Fibroblast of lung (primary cell): ENCODE measurements at regions not wholly inside any gene's neighbourhood (a gene's known extent, or its start where the extent isn't known, plus 50 kb on each side); places are given as distances from the start of the nearest gene placed in this dataset.

Experiments
- DNase-seq, 2 donors: peaks; one replicate each; pipeline versions ENCODE4 v3.0.0 to v3.0.0-alpha.2; 2010; ENCODE audit warnings: low read depth in 2 of 2
- H2AFZ ChIP-seq: 2 replicates; pipeline ENCODE4 v1.5.1; 2012; ENCODE audit warnings: low read length, control low read depth, inconsistent platforms
- H3K27ac ChIP-seq: 2 replicates; pipeline ENCODE4 v1.5.1; 2011; ENCODE audit warnings: low read length, control low read depth; ENCODE audit not compliant: insufficient read depth
- H3K27me3 ChIP-seq: 2 replicates; pipeline ENCODE4 v1.5.1; 2011; ENCODE audit warnings: mild to moderate bottlenecking, low read length; ENCODE audit not compliant: control insufficient read depth, insufficient read depth
- H3K36me3 ChIP-seq: 2 replicates; pipeline ENCODE4 v1.5.1; 2011; ENCODE audit warnings: low read length; ENCODE audit not compliant: control insufficient read depth, insufficient read depth
- H3K4me1 ChIP-seq: 2 replicates; pipeline ENCODE4 v1.5.1; 2011; ENCODE audit warnings: low read length; ENCODE audit not compliant: control insufficient read depth, insufficient read depth; ENCODE audit errors: extremely low read depth
- H3K4me2 ChIP-seq: 2 replicates; pipeline ENCODE4 v1.5.1; 2011; ENCODE audit warnings: low read length, control low read depth; ENCODE audit not compliant: insufficient read depth; ENCODE audit errors: extremely low read depth
- H3K4me3 ChIP-seq, 4 experiments: fragments of 200-600 bp in 1 of 4; sonication (generic) in 1 of 4; replicated peaks in 1 of 4; 2 replicates each; pipeline ENCODE4 v1.5.1; 2011 to 2016; ENCODE audit warnings: low read length in 4 of 4, low read depth in 3 of 4, mild to moderate bottlenecking in 3 of 4, control low read depth in 2 of 4, inconsistent platforms in 1 of 4, mixed read lengths in 1 of 4; ENCODE audit not compliant: insufficient read depth in 1 of 4; ENCODE audit errors: control extremely low read depth in 1 of 4
- H3K79me2 ChIP-seq: 2 replicates; pipeline ENCODE4 v1.5.1; 2012; ENCODE audit warnings: mild to moderate bottlenecking, low read length, inconsistent platforms; ENCODE audit not compliant: control insufficient read depth, insufficient read depth
- H3K9ac ChIP-seq: 2 replicates; pipeline ENCODE4 v1.5.1; 2011; ENCODE audit warnings: mild to moderate bottlenecking, low read length, control low read depth; ENCODE audit not compliant: insufficient read depth
- H3K9me3 ChIP-seq: 2 replicates; pipeline ENCODE4 v1.5.1; 2012; ENCODE audit warnings: low read depth, low read length; ENCODE audit not compliant: control insufficient read depth, insufficient read depth
- H4K20me1 ChIP-seq: 2 replicates; pipeline ENCODE4 v1.5.1; 2011; ENCODE audit warnings: low read length; ENCODE audit not compliant: control insufficient read depth, insufficient read depth; ENCODE audit errors: extremely low read depth
- CTCF ChIP-seq, 2 donors: IDR thresholded peaks in 1 of 2; conservative IDR thresholded peaks in 1 of 2; 1 replicate in 1 of 2; 2 replicates in 1 of 2; pipeline ENCODE4 v1.5.1; 2011 to 2012; ENCODE audit warnings: low read length in 2 of 2, control low read depth in 1 of 2, inconsistent platforms in 1 of 2, low read depth in 1 of 2, mild to moderate bottlenecking in 1 of 2
- EZH2 ChIP-seq: IDR thresholded peaks from 2 replicates; pipeline ENCODE4 v1.5.1; 2012; ENCODE audit warnings: low read length, control low read depth, mild to moderate bottlenecking; ENCODE audit errors: missing control alignments

- no peaks in the 10 kb centered on the region for H3K36me3 ChIP-seq
- no peaks in the 10 kb centered on the region for H4K20me1 ChIP-seq
- no peak for TF ChIP-seq CTCF (conservative IDR thresholded peaks at IDR 0.05 in 1 of 2, IDR thresholded peaks at IDR 0.05 in 1 of 2; ENCODE audit: low read depth in 1 of 2, low read length in 2 of 2)
- no peak for TF ChIP-seq EZH2
- H3K4me1 ChIP-seq: peaks cover 3% of the 10 kb centered on the region
- no peaks in the 10 kb centered on the region for H3K79me2 ChIP-seq
- DNase-seq: peak; percentile 75 to 87
- no peak overlapping the region for H3K4me2 ChIP-seq
- no peak overlapping the region for H3K4me3 ChIP-seq
- H3K9me3 ChIP-seq: no peaks in the 10 kb centered on the region
- H3K27ac ChIP-seq: no peak overlapping the region
- no peak overlapping the region for H3K9ac ChIP-seq
- H3K27me3 ChIP-seq: no peaks in the 10 kb centered on the region
- no peak overlapping the region for H2AFZ ChIP-seq
Measured at GRCh38 chr3:70824078-70824477, 511.6 kb upstream of the MDFIC2 start.

GRCh38 chr3:70823622-70824021 is 511.2 kb upstream of the MDFIC2 start:
- Histone ChIP-seq H3K27ac (no peak overlapping the region), H3K79me2 (no peaks in the 10 kb centered on the region), H4K20me1 (no peaks in the 10 kb centered on the region), H3K4me2 (no peak overlapping the region), H3K9me3 (no peaks in the 10 kb centered on the region), H3K4me3 (no peak overlapping the region), H3K9ac (no peak overlapping the region), H3K27me3 (no peaks in the 10 kb centered on the region), H3K36me3 (no peaks in the 10 kb centered on the region), H2AFZ (no peak overlapping the region), H3K4me1 (peaks cover 3% of the 10 kb centered on the region)
- TF ChIP-seq CTCF (conservative IDR thresholded peaks at IDR 0.05 in 1 of 2, IDR thresholded peaks at IDR 0.05 in 1 of 2; ENCODE audit: low read depth in 1 of 2, low read length in 2 of 2): no peak
- no peak for TF ChIP-seq EZH2
- no peak for DNase-seq

GRCh38 chr3:70822669-70823068 is 510.2 kb upstream of the MDFIC2 start:
- Histone ChIP-seq H4K20me1 (no peaks in the 10 kb centered on the region), H3K27ac (no peak overlapping the region), H3K4me2 (no peak overlapping the region), H2AFZ (no peak overlapping the region), H3K9me3 (no peaks in the 10 kb centered on the region), H3K9ac (no peak overlapping the region), H3K27me3 (no peaks in the 10 kb centered on the region), H3K36me3 (no peaks in the 10 kb centered on the region), H3K79me2 (no peaks in the 10 kb centered on the region), H3K4me3 (no peak overlapping the region), H3K4me1 (peaks cover 3% of the 10 kb centered on the region)
- DNase-seq: no peak
- TF ChIP-seq CTCF (conservative IDR thresholded peaks at IDR 0.05 in 1 of 2, IDR thresholded peaks at IDR 0.05 in 1 of 2; ENCODE audit: low read depth in 1 of 2, low read length in 2 of 2) (no peak), EZH2 (no peak)
